ENCODE measurements at regions not wholly inside any gene's neighbourhood (a gene's known extent, or its start where the extent isn't known, plus 50 kb on each side); places are given as distances from the start of the nearest gene placed in this dataset.
A peak's percentile ranks its signal among the peaks of the same experiment; 100 is the strongest.

- TF ChIP-seq CTCF (conservative IDR thresholded peaks at IDR 0.05; ENCODE audit: low read depth, low read length) = no peak
- H3K4me3 ChIP-seq (ENCODE audit: low read depth, low read length) = no peak overlapping the region
- DNase-seq (ENCODE audit: low read depth) = no peak
These were observed 632.3 kb downstream of the BCOR start for GRCh38 chrX:39465467-39465866.

- TF ChIP-seq CTCF (conservative IDR thresholded peaks at IDR 0.05; ENCODE audit: low read depth, low read length) = no peak
- DNase-seq (ENCODE audit: low read depth) = no peak
- no peak overlapping the region for H3K4me3 ChIP-seq (ENCODE audit: low read depth, low read length)
These were observed 631.9 kb downstream of the BCOR start for GRCh38 chrX:39465906-39466305.

- no peak for TF ChIP-seq CTCF (conservative IDR thresholded peaks at IDR 0.05; ENCODE audit: low read depth, low read length)
- no peak overlapping the region for H3K4me3 ChIP-seq (ENCODE audit: low read depth, low read length)
- no peak for DNase-seq (ENCODE audit: low read depth)
These were observed 628.6 kb downstream of the BCOR start for GRCh38 chrX:39469126-39469525.

- DNase-seq (ENCODE audit: low read depth) = peak; percentile 18
- no peak overlapping the region for H3K4me3 ChIP-seq (ENCODE audit: low read depth, low read length)
- TF ChIP-seq CTCF (conservative IDR thresholded peaks at IDR 0.05; ENCODE audit: low read depth, low read length) = no peak
These were observed 627.0 kb downstream of the BCOR start for GRCh38 chrX:39470588-39471407.

- DNase-seq (ENCODE audit: low read depth) = no peak
- no peak for TF ChIP-seq CTCF (conservative IDR thresholded peaks at IDR 0.05; ENCODE audit: low read depth, low read length)
- H3K4me3 ChIP-seq (ENCODE audit: low read depth, low read length) = no peak overlapping the region
These were observed 625.6 kb downstream of the BCOR start for GRCh38 chrX:39472161-39472560.

- no peak for DNase-seq (ENCODE audit: low read depth)
- H3K4me3 ChIP-seq (ENCODE audit: low read depth, low read length) = no peak overlapping the region
- no peak for TF ChIP-seq CTCF (conservative IDR thresholded peaks at IDR 0.05; ENCODE audit: low read depth, low read length)
These were observed 623.9 kb downstream of the BCOR start for GRCh38 chrX:39473812-39474211.

- H3K4me3 ChIP-seq (ENCODE audit: low read depth, low read length) = no peak overlapping the region
- no peak for DNase-seq (ENCODE audit: low read depth)
- no peak for TF ChIP-seq CTCF (conservative IDR thresholded peaks at IDR 0.05; ENCODE audit: low read depth, low read length)
These were observed 622.4 kb downstream of the BCOR start for GRCh38 chrX:39475372-39475771.

All from choroid plexus epithelial cell (primary cell).